K562 (cell line): ENCODE measurements at regions not wholly inside any gene's neighbourhood (a gene's known extent, or its start where the extent isn't known, plus 50 kb on each side); places are given as distances from the start of the nearest gene placed in this dataset.

Source experiments
- ATF1 ChIP-seq, 2 experiments: fragments of 450-650 bp in 1 of 2; IDR thresholded peaks; 2 replicates each; pipeline ENCODE4 v1.6.1; 2016; ENCODE audit warnings: missing compliant biosample characterization in 1 of 2, missing genetic modification characterization in 1 of 2
- ATF7 ChIP-seq: fragments of 450-650 bp; IDR thresholded peaks from 2 replicates; pipeline ENCODE4 v1.7.1; 2014; ENCODE audit warnings: mild to moderate bottlenecking, moderate library complexity
- CLOCK ChIP-seq: fragments of 250-450 bp; sonication (Bioruptor Pico); IDR thresholded peaks from 2 replicates; pipeline ENCODE4 v1.4.0; 2020; ENCODE audit warnings: mild to moderate bottlenecking, moderate library complexity, borderline replicate concordance
- ELF2 ChIP-seq: fragments of 250-450 bp; sonication (Bioruptor Pico); IDR thresholded peaks from 2 replicates; pipeline ENCODE4 v1.5.0; 2021; ENCODE audit warnings: mild to moderate bottlenecking
- ELK3 ChIP-seq: fragments of 450-650 bp; formaldehyde crosslinking; IDR thresholded peaks from 2 replicates; pipeline ENCODE4 v1.4.0; 2020; ENCODE audit warnings: mild to moderate bottlenecking
- ESRRB ChIP-seq: fragments of 250-450 bp; sonication (Bioruptor Pico); IDR thresholded peaks from 2 replicates; pipeline ENCODE4 v1.5.0; 2020; ENCODE audit warnings: mild to moderate bottlenecking, moderate library complexity, borderline replicate concordance
- FOXK1 ChIP-seq: sonication (generic); formaldehyde crosslinking; IDR thresholded peaks from 2 replicates; pipeline ENCODE4 v1.8.0; 2022; ENCODE audit warnings: missing genetic modification reagents, mild to moderate bottlenecking, borderline replicate concordance
- HMGN3 ChIP-seq: IDR thresholded peaks from 2 replicates; pipeline ENCODE4 v1.6.1; 2011; ENCODE audit warnings: borderline replicate concordance, low read depth, mild to moderate bottlenecking, mixed read lengths, low read length; ENCODE audit not compliant: insufficient read length; ENCODE audit errors: extremely low read depth
- KLF1 ChIP-seq: fragments of 450-650 bp; IDR thresholded peaks from 2 replicates; pipeline ENCODE4 v1.6.1; 2016; ENCODE audit warnings: missing genetic modification characterization, missing compliant biosample characterization
- LEF1 ChIP-seq: fragments of 450-650 bp; IDR thresholded peaks from 2 replicates; pipeline ENCODE4 v1.6.1; 2016; ENCODE audit warnings: mild to moderate bottlenecking
- NFYB ChIP-seq: IDR thresholded peaks from 2 replicates; pipeline ENCODE4 v1.6.1; 2011; ENCODE audit warnings: mild to moderate bottlenecking, moderate library complexity; ENCODE audit not compliant: insufficient read length; ENCODE audit errors: extremely low read depth
- NR4A1 ChIP-seq, 2 experiments: fragments of 250-450 bp in 1 of 2; fragments of 450-650 bp in 1 of 2; sonication (Bioruptor Pico) in 1 of 2; IDR thresholded peaks; 2 replicates each; pipeline versions ENCODE4 v1.4.0 to v1.6.1; 2016 to 2020; ENCODE audit warnings: mild to moderate bottlenecking in 2 of 2, missing compliant biosample characterization in 1 of 2, missing genetic modification characterization in 1 of 2, moderate library complexity in 1 of 2
- OTX1 ChIP-seq: fragments of 450-650 bp; formaldehyde crosslinking; IDR thresholded peaks from 2 replicates; pipeline ENCODE4 v1.4.0; 2022; ENCODE audit warnings: mild to moderate bottlenecking
- RBM25 ChIP-seq: fragments of 200-400 bp; formaldehyde crosslinking; IDR thresholded peaks from 2 replicates; pipeline ENCODE4 v1.6.1; 2018; ENCODE audit warnings: low read length, low read depth, moderate library complexity; ENCODE audit not compliant: severe bottlenecking
- RHOXF2B ChIP-seq: fragments of 250-450 bp; sonication (Bioruptor Pico); conservative IDR thresholded peaks from 2 replicates; pipeline ENCODE4 v1.5.1; 2021
- SLC30A9 ChIP-seq: fragments of 250-450 bp; sonication (Bioruptor Pico); IDR thresholded peaks from 2 replicates; pipeline ENCODE4 v1.8.0; 2022; ENCODE audit warnings: mild to moderate bottlenecking, moderate library complexity
- SPI1 ChIP-seq: IDR thresholded peaks from 2 replicates; pipeline ENCODE4 v1.6.1; 2011; ENCODE audit warnings: low read depth, low read length, control low read depth, borderline replicate concordance
- TARDBP ChIP-seq: fragments of 450-650 bp; IDR thresholded peaks from 2 replicates; pipeline ENCODE4 v1.6.1; 2016
- TCF3 ChIP-seq: sonication (generic); formaldehyde crosslinking; IDR thresholded peaks from 2 replicates; pipeline ENCODE4 v1.4.0; 2020; ENCODE audit warnings: mild to moderate bottlenecking, missing genetic modification reagents
- THAP12 ChIP-seq: fragments of 250-450 bp; sonication (Bioruptor Pico); IDR thresholded peaks from 2 replicates; pipeline ENCODE4 v1.9.0; 2021; ENCODE audit warnings: mild to moderate bottlenecking, inconsistent platforms
- ZBTB12 ChIP-seq: fragments of 250-450 bp; sonication (Bioruptor Pico); IDR thresholded peaks from 2 replicates; pipeline ENCODE4 v1.4.0; 2020
- ZBTB8A ChIP-seq: fragments of 450-650 bp; IDR thresholded peaks from 2 replicates; pipeline ENCODE4 v1.6.1; 2018; ENCODE audit warnings: mild to moderate bottlenecking, moderate library complexity; ENCODE audit not compliant: partially characterized antibody
- ZNF212 ChIP-seq: fragments of 450-650 bp; formaldehyde crosslinking; IDR thresholded peaks from 2 replicates; pipeline ENCODE4 v1.4.0; 2020; ENCODE audit warnings: mild to moderate bottlenecking
- ZNF695 ChIP-seq: fragments of 450-650 bp; formaldehyde crosslinking; IDR thresholded peaks from 2 replicates; pipeline ENCODE4 v1.4.0; 2020; ENCODE audit warnings: mild to moderate bottlenecking, moderate library complexity

GRCh38 chr6:15090145-15090579, 155.7 kb upstream of the JARID2 start (continued):
- TF ChIP-seq NR4A1 (CRISPR knock-in tag; IDR thresholded peaks at IDR 0.05) (no peak), NR4A1 (tag; IDR thresholded peaks at IDR 0.05) (no peak), ZBTB8A (no peak), SPI1 (no peak), ZBTB12 (CRISPR knock-in tag) (no peak; the same call in 1 of the 2 replicates), TARDBP (no peak), ELK3 (CRISPR knock-in tag) (no peak), CLOCK (CRISPR knock-in tag) (no peak), OTX1 (no peak; the same call in 1 of the 2 replicates), ESRRB (no peak), KLF1 (tag) (no peak), ZNF695 (CRISPR knock-in tag) (no peak), HMGN3 (no peak), ZNF212 (CRISPR knock-in tag) (no peak), ATF7 (no peak), NFYB (no peak), FOXK1 (CRISPR knock-in tag) (no peak), THAP12 (CRISPR knock-in tag) (no peak), ELF2 (peak; percentile 75), ATF1 (CRISPR knock-in tag; IDR thresholded peaks at IDR 0.05) (no peak), ATF1 (tag; IDR thresholded peaks at IDR 0.05) (no peak), RBM25 (no peak), SLC30A9 (no peak), TCF3 (CRISPR knock-in tag) (no peak), RHOXF2B (CRISPR knock-in tag) (no peak), LEF1 (no peak)
